ENCODE measurements at regions not wholly inside any gene's neighbourhood (a gene's known extent, or its start where the extent isn't known, plus 50 kb on each side); places are given as distances from the start of the nearest gene placed in this dataset.

DNA sequence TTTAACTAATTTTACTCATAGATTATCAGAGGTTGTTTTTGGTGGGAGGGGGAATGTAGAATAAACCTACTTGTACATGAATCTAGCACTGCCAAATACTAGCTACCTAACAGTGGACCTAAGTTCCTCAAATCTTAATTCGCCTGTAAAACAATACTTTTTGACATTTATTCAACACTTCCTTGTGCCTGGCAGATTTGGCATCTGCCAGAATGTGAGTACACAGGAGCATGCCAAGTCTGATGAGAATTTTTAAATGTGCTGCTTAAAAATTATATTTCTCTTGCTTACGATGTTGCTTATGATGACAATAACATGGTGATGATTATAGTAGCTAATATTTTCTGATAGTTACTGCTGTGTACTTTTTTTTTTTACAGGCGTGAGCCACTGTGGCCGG lies 240.2 kb upstream of the STARD13 start:
- no peak overlapping the region for H3K4me3 ChIP-seq (ENCODE audit: control extremely low read depth in 1 of 5, extremely low read depth in 1 of 5, insufficient read depth in 1 of 5, low read depth in 2 of 5, low read length in 4 of 5)
- no peak overlapping the region for H3K4me3 Mint-ChIP-seq
- H3K4me1 Mint-ChIP-seq, result peaks cover 11% of the 10 kb centered on the region
- H2AFZ ChIP-seq (ENCODE audit: insufficient read depth, low read depth, low read length, poor library complexity, severe bottlenecking), result no peak overlapping the region
- CTCF ChIA-PET, result no interaction called here
- no peaks in the 10 kb centered on the region for H3K9me3 Mint-ChIP-seq (ENCODE audit: insufficient read depth)
- intact Hi-C loops (cut with micrococcal nuclease), result no loop called here
- H3K27me3 ChIP-seq (replicated peaks in 1 of 4; ENCODE audit: control extremely low read depth in 1 of 4, control insufficient read depth in 3 of 4, insufficient read depth in 4 of 4, low read length in 3 of 4), result no peaks in the 10 kb centered on the region
- H3K27me3 Mint-ChIP-seq, result peaks cover 5% of the 10 kb centered on the region
- TF ChIP-seq EZH2 (IDR thresholded peaks at IDR 0.05; ENCODE audit: borderline replicate concordance, insufficient read depth, low read depth, low read length, poor library complexity, severe bottlenecking) (no peak), CTCF (IDR thresholded peaks at IDR 0.05) (no peak)
- no peaks in the 10 kb centered on the region for H3K79me2 ChIP-seq (ENCODE audit: control insufficient read depth, insufficient read depth, low read length)
- WGBS (ENCODE audit: insufficient coverage), result no CpG with 5 or more reads among the region's 4 CpGs
- no peak overlapping the region for H3K4me2 ChIP-seq (replicated peaks; ENCODE audit: low read depth, low read length, poor library complexity, severe bottlenecking)
- H3K4me1 ChIP-seq (ENCODE audit: control insufficient read depth in 2 of 2, insufficient read depth in 2 of 2, low read length in 2 of 2), result peaks cover 6% of the 10 kb centered on the region in 2 donors
- H4K20me1 ChIP-seq (ENCODE audit: control insufficient read depth, insufficient read depth, low read length, poor library complexity, severe bottlenecking), result no peaks in the 10 kb centered on the region
- no peaks in the 10 kb centered on the region for H3K36me3 ChIP-seq (replicated peaks in 1 of 2; ENCODE audit: control extremely low read depth in 1 of 2, control insufficient read depth in 1 of 2, extremely low read depth in 1 of 2, insufficient read depth in 2 of 2, low read length in 1 of 2)
- H3K9me3 ChIP-seq (ENCODE audit: control extremely low read depth in 1 of 3, control insufficient read depth in 2 of 3, insufficient read depth in 1 of 3, low read length in 2 of 3), result peaks cover 0 to 3% (median 0%) of the 10 kb centered on the region in 3 donors
- no peak overlapping the region for H3K27ac ChIP-seq (ENCODE audit: low read length in 2 of 2)
- no peak for DNase-seq
- POLR2A ChIA-PET, result no interaction called here
- no peak overlapping the region for H3K9ac ChIP-seq (ENCODE audit: low read length)
- no peak for ATAC-seq (ENCODE audit: low read depth)
- H3K27ac Mint-ChIP-seq, result no peak overlapping the region

GRCh38 chr13:33526718-33527117 lies 241.2 kb upstream of the STARD13 start:
- no peak overlapping the region for H3K27ac Mint-ChIP-seq
- intact Hi-C loops (cut with micrococcal nuclease), result no loop called here
- Histone ChIP-seq H3K9me3 (ENCODE audit: control extremely low read depth in 1 of 3, control insufficient read depth in 2 of 3, insufficient read depth in 1 of 3, low read length in 2 of 3) (peaks cover 0 to 3% (median 0%) of the 10 kb centered on the region in 3 donors), H3K79me2 (ENCODE audit: control insufficient read depth, insufficient read depth, low read length) (no peaks in the 10 kb centered on the region), H3K36me3 (replicated peaks in 1 of 2; ENCODE audit: control extremely low read depth in 1 of 2, control insufficient read depth in 1 of 2, extremely low read depth in 1 of 2, insufficient read depth in 2 of 2, low read length in 1 of 2) (no peaks in the 10 kb centered on the region), H3K4me2 (replicated peaks; ENCODE audit: low read depth, low read length, poor library complexity, severe bottlenecking) (peak overlapping the region; percentile 36), H2AFZ (ENCODE audit: insufficient read depth, low read depth, low read length, poor library complexity, severe bottlenecking) (peak overlapping the region; percentile 65), H3K4me3 (ENCODE audit: control extremely low read depth in 1 of 5, extremely low read depth in 1 of 5, insufficient read depth in 1 of 5, low read depth in 2 of 5, low read length in 4 of 5) (no peak overlapping the region), H3K27me3 (replicated peaks in 1 of 4; ENCODE audit: control extremely low read depth in 1 of 4, control insufficient read depth in 3 of 4, insufficient read depth in 4 of 4, low read length in 3 of 4) (no peaks in the 10 kb centered on the region), H3K27ac (ENCODE audit: low read length in 2 of 2) (no peak overlapping the region), H4K20me1 (ENCODE audit: control insufficient read depth, insufficient read depth, low read length, poor library complexity, severe bottlenecking) (no peaks in the 10 kb centered on the region), H3K4me1 (ENCODE audit: control insufficient read depth in 2 of 2, insufficient read depth in 2 of 2, low read length in 2 of 2) (peaks cover 6% of the 10 kb centered on the region in 2 donors), H3K9ac (ENCODE audit: low read length) (no peak overlapping the region)
- TF ChIP-seq EZH2 (IDR thresholded peaks at IDR 0.05; ENCODE audit: borderline replicate concordance, insufficient read depth, low read depth, low read length, poor library complexity, severe bottlenecking) (no peak), CTCF (IDR thresholded peaks at IDR 0.05) (no peak)
- ATAC-seq (ENCODE audit: low read depth) (no peak), DNase-seq (no peak)
- H3K4me3 Mint-ChIP-seq, result no peak overlapping the region
- H3K9me3 Mint-ChIP-seq (ENCODE audit: insufficient read depth), result no peaks in the 10 kb centered on the region
- WGBS (ENCODE audit: insufficient coverage), result no CpG with 5 or more reads among the region's 3 CpGs
- H3K27me3 Mint-ChIP-seq, result peaks cover 7% of the 10 kb centered on the region
- ChIA-PET POLR2A (no interaction called here), CTCF (no interaction called here)
- H3K4me1 Mint-ChIP-seq, result peaks cover 11% of the 10 kb centered on the region

Measured in B cell (primary cell).